ENCODE measurements at regions not wholly inside any gene's neighbourhood (a gene's known extent, or its start where the extent isn't known, plus 50 kb on each side); places are given as distances from the start of the nearest gene placed in this dataset.

DNA sequence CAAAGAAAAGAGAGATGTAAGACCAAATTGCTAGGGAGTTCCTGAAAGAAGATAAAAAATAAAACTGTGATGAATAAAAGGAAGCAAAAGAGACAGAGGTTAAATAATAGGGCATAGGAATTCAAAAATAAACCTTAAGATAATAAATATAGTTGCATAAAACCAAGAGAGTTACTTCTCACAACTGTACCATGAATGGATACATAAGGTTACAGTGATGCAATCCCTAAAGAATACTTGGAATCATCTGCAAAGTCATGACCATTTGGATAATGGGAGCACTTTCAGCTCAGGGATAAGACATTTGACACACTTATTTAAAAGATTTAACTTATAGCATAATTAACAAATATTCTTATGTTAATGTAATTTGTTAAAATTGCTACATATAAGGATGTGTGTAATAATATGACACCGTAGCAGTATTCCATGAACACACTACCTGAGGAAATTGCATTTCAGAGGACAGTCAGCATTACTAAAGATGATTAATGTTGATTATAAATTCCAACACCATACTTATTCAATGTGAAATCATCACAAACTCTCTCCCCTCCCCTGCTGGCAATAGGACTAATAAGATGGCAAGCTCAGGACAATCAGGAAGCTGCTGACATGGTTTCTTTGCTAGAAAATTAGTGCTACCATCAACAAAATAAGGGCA, 202.1 kb upstream of the AKR1E2 start:
- Histone ChIP-seq H3K27ac (ENCODE audit: poor library complexity, severe bottlenecking) (no peak overlapping the region), H3K4me3 (ENCODE audit: severe bottlenecking) (no peak overlapping the region)

GRCh38 chr10:4623200-4623599, 202.8 kb upstream of the AKR1E2 start:
- no peaks in the 10 kb centered on the region for H3K9me3 ChIP-seq (ENCODE audit: severe bottlenecking)
- ATAC-seq (ENCODE audit: low read depth) = no peak
- H3K27ac ChIP-seq (ENCODE audit: poor library complexity, severe bottlenecking) = no peak overlapping the region
- no peak for DNase-seq (ENCODE audit: low spot score)
- H3K36me3 ChIP-seq (ENCODE audit: low read depth) = no peaks in the 10 kb centered on the region
- no peak overlapping the region for H3K4me3 ChIP-seq (ENCODE audit: severe bottlenecking)
- H3K4me1 ChIP-seq (ENCODE audit: insufficient read depth, poor library complexity, severe bottlenecking) = no peaks in the 10 kb centered on the region
- no peaks in the 10 kb centered on the region for H3K27me3 ChIP-seq (ENCODE audit: insufficient read depth, poor library complexity, severe bottlenecking)
- TF ChIP-seq, protein P1, sequence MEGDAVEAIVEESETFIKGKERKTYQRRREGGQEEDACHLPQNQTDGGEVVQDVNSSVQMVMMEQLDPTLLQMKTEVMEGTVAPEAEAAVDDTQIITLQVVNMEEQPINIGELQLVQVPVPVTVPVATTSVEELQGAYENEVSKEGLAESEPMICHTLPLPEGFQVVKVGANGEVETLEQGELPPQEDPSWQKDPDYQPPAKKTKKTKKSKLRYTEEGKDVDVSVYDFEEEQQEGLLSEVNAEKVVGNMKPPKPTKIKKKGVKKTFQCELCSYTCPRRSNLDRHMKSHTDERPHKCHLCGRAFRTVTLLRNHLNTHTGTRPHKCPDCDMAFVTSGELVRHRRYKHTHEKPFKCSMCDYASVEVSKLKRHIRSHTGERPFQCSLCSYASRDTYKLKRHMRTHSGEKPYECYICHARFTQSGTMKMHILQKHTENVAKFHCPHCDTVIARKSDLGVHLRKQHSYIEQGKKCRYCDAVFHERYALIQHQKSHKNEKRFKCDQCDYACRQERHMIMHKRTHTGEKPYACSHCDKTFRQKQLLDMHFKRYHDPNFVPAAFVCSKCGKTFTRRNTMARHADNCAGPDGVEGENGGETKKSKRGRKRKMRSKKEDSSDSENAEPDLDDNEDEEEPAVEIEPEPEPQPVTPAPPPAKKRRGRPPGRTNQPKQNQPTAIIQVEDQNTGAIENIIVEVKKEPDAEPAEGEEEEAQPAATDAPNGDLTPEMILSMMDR (IDR thresholded peaks at IDR 0.05; ENCODE audit: poor library complexity, severe bottlenecking) = no peak

More for the DNA sequence above, 202.1 kb upstream of the AKR1E2 start:
- TF ChIP-seq, protein P1 (IDR thresholded peaks at IDR 0.05; ENCODE audit: poor library complexity, severe bottlenecking) = no peak
- Histone ChIP-seq H3K36me3 (ENCODE audit: low read depth) (no peaks in the 10 kb centered on the region), H3K4me1 (ENCODE audit: insufficient read depth, poor library complexity, severe bottlenecking) (no peaks in the 10 kb centered on the region), H3K9me3 (ENCODE audit: severe bottlenecking) (no peaks in the 10 kb centered on the region), H3K27me3 (ENCODE audit: insufficient read depth, poor library complexity, severe bottlenecking) (no peaks in the 10 kb centered on the region)
- DNase-seq (ENCODE audit: low spot score) = no peak
- no peak for ATAC-seq (ENCODE audit: low read depth)

DNA sequence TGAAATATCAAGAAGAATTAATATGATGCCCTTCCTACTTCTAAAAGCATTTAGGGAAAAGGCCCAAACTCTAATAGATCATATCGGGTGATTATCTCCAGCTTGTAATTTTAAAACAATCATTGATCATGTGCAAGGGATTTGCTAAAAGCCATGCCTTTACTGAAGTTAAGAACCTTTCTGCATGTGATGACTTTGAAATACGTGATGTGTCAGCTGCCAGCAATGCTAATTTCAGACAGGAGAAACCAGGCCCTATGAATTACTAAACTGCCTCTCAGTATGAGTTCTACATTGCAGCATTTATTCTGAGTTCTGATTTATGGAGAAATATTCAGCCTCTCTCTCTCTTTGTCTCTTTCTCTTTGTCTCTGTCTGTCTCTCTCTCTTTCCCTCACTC, 203.6 kb upstream of the AKR1E2 start:
- Histone ChIP-seq H3K36me3 (ENCODE audit: low read depth) (no peaks in the 10 kb centered on the region), H3K27me3 (ENCODE audit: insufficient read depth, poor library complexity, severe bottlenecking) (no peaks in the 10 kb centered on the region), H3K27ac (ENCODE audit: poor library complexity, severe bottlenecking) (no peak overlapping the region), H3K4me3 (ENCODE audit: severe bottlenecking) (no peak overlapping the region), H3K4me1 (ENCODE audit: insufficient read depth, poor library complexity, severe bottlenecking) (no peaks in the 10 kb centered on the region), H3K9me3 (ENCODE audit: severe bottlenecking) (no peaks in the 10 kb centered on the region)
- DNase-seq (ENCODE audit: low spot score) (no peak), ATAC-seq (ENCODE audit: low read depth) (no peak)
- TF ChIP-seq, protein P1 (IDR thresholded peaks at IDR 0.05; ENCODE audit: poor library complexity, severe bottlenecking) = no peak

DNA sequence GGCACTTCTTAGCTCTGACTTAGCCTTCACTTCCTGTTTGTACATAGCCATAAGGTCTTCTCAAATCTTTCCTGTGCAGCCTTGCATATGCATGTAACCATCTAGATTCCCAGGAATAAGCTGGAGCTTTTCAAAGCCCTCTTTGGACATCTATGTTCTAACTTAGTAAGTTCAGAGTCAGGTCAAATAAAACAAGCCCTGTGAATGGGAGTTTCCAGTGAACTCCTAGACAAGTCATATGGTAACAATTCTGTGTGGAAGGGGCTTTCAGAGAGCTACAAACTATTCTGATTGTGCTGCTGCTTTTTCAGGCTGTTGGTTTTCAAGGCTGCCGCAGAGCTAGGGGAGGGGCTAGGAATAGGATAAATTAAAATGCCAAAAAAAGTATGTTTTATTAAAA, 208.4 kb upstream of the AKR1E2 start:
- Histone ChIP-seq H3K4me3 (ENCODE audit: severe bottlenecking) (no peak overlapping the region), H3K27ac (ENCODE audit: poor library complexity, severe bottlenecking) (no peak overlapping the region), H3K36me3 (ENCODE audit: low read depth) (no peaks in the 10 kb centered on the region), H3K27me3 (ENCODE audit: insufficient read depth, poor library complexity, severe bottlenecking) (no peaks in the 10 kb centered on the region), H3K4me1 (ENCODE audit: insufficient read depth, poor library complexity, severe bottlenecking) (no peaks in the 10 kb centered on the region), H3K9me3 (ENCODE audit: severe bottlenecking) (peaks cover 4% of the 10 kb centered on the region)
- ATAC-seq (ENCODE audit: low read depth) (no peak), DNase-seq (ENCODE audit: low spot score) (no peak)
- TF ChIP-seq, protein P1 (IDR thresholded peaks at IDR 0.05; ENCODE audit: poor library complexity, severe bottlenecking) = no peak

DNA sequence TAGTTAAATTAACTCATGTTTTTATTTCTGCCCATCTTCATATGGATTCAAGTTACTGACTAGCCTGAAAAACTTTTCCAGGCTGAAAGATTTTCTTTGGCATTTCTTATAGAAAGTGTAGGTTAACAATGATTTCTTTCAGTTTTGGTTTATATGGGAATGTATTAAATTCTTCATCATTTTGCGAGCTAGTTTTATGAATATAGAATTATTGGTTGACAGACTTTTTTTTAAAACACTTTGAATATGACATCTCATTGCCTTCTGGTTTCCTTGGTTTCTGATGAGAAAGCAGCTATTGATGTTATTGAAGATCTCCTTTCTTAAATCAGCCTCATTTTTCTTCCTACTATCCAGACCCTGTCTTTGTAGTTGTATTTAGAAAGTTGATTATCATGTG, 211.0 kb upstream of the AKR1E2 start:
- ATAC-seq (ENCODE audit: low read depth) = no peak

More for the DNA sequence above, 211.0 kb upstream of the AKR1E2 start:
- Histone ChIP-seq H3K27me3 (ENCODE audit: insufficient read depth, poor library complexity, severe bottlenecking) (no peaks in the 10 kb centered on the region), H3K4me3 (ENCODE audit: severe bottlenecking) (no peak overlapping the region), H3K9me3 (ENCODE audit: severe bottlenecking) (peaks cover 4% of the 10 kb centered on the region), H3K4me1 (ENCODE audit: insufficient read depth, poor library complexity, severe bottlenecking) (no peaks in the 10 kb centered on the region), H3K27ac (ENCODE audit: poor library complexity, severe bottlenecking) (no peak overlapping the region), H3K36me3 (ENCODE audit: low read depth) (no peaks in the 10 kb centered on the region)
- TF ChIP-seq, protein P1 (IDR thresholded peaks at IDR 0.05; ENCODE audit: poor library complexity, severe bottlenecking) = no peak
- DNase-seq (ENCODE audit: low spot score) = no peak

Data from RWPE2 (cell line).